ENCODE measurements at regions not wholly inside any gene's neighbourhood (a gene's known extent, or its start where the extent isn't known, plus 50 kb on each side); places are given as distances from the start of the nearest gene placed in this dataset.

DNA sequence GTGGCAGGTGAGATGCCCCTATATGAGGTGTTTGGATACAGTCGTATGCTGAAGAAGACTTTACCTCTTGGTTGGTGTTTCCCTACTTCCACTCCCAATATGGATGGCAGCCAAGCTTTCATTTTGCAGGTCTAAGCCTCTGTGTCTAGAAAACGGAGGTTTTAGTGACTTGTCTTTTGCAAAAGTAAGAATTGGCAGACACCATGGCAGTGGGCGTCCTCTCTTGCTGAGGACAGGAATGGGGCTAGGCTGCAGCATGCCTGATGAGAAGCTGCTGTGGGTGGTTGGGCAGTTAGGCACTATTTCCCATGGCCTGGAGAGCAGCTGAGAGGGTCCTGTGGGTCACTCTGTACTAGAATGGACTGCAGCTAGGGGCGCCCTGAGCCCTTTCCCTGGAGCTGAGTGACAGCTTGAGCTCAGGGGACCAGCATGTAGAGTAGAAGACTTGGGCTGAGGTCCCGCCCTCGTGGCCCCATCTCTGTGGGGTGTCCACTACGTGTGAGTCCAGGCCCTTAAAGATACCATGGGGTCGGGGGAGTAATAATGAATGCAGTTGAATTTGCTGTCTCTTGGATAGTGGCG, 127.4 kb downstream of the CDH26 start:
- Histone ChIP-seq H3K36me3 (no peaks in the 10 kb centered on the region), H3K9ac (no peak overlapping the region), H3F3A (ENCODE audit: low read depth) (no peaks in the 10 kb centered on the region), H3K4me3 (no peak overlapping the region), H3K4me2 (no peak overlapping the region), H3K4me1 (no peaks in the 10 kb centered on the region), H3K79me2 (ENCODE audit: low read depth) (no peaks in the 10 kb centered on the region), H3K27me3 (peaks cover 3% of the 10 kb centered on the region), H2AFZ (replicated peaks) (no peak overlapping the region), H3K27ac (no peak overlapping the region), H4K20me1 (ENCODE audit: low read depth) (no peaks in the 10 kb centered on the region), H3K9me3 (ENCODE audit: low read depth) (no peaks in the 10 kb centered on the region)
- TF ChIP-seq, protein P1, sequence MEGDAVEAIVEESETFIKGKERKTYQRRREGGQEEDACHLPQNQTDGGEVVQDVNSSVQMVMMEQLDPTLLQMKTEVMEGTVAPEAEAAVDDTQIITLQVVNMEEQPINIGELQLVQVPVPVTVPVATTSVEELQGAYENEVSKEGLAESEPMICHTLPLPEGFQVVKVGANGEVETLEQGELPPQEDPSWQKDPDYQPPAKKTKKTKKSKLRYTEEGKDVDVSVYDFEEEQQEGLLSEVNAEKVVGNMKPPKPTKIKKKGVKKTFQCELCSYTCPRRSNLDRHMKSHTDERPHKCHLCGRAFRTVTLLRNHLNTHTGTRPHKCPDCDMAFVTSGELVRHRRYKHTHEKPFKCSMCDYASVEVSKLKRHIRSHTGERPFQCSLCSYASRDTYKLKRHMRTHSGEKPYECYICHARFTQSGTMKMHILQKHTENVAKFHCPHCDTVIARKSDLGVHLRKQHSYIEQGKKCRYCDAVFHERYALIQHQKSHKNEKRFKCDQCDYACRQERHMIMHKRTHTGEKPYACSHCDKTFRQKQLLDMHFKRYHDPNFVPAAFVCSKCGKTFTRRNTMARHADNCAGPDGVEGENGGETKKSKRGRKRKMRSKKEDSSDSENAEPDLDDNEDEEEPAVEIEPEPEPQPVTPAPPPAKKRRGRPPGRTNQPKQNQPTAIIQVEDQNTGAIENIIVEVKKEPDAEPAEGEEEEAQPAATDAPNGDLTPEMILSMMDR (IDR thresholded peaks at IDR 0.05) = peak; percentile 30
- no peak for TF ChIP-seq EZH2 (IDR thresholded peaks at IDR 0.05)
- H3K9me3 Mint-ChIP-seq = no peaks in the 10 kb centered on the region
- no peak overlapping the region for H3K4me3 Mint-ChIP-seq
- peaks cover 7% of the 10 kb centered on the region for H3K4me1 Mint-ChIP-seq
- H3K36me3 Mint-ChIP-seq = no peaks in the 10 kb centered on the region
- H3K27me3 Mint-ChIP-seq (ENCODE audit: insufficient read depth, low read depth) = peaks cover 15% of the 10 kb centered on the region
- DNase-seq (ENCODE audit: low spot score) = peak; percentile 21
- no peak overlapping the region for H3K27ac Mint-ChIP-seq

DNA sequence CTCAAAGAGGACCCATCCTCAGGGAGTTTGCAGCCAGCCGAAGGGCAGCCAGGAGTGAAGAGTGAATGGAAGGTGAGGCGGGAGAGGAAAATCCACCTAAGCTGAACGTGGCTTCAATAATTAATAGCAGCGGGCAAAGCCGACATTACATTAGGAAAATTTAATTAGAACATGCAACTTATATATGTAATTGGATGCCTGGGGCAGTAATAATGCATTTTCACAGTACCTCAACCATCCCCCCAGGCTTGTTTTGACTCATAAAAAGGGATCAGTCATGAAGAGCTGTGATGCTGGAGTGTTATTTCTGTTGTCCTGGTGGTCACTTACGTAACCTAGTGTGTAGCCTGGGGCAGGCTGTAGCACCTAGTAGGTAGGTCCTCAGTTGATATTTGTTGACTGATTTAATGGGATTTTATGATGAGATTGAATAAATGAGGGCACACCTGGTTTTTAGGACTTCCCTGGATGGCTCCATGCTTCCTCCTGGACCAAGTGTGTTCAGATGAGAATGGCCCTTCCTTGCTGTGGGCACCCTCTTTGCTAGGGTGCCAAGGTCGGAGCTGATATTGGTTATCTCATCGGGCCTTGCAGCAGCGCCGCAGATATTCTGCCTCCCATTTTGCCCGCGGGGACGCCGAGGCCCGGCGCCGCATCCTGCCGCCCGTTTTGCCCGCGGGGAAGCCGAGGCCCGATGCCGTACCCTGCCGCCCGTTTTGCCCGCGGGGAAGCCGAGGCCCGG, 128.8 kb downstream of the CDH26 start:
- Histone ChIP-seq H3K36me3 (no peaks in the 10 kb centered on the region), H3K9me3 (ENCODE audit: low read depth) (no peaks in the 10 kb centered on the region), H4K20me1 (ENCODE audit: low read depth) (no peaks in the 10 kb centered on the region), H3K27me3 (peaks cover 3% of the 10 kb centered on the region), H3K27ac (no peak overlapping the region), H3K79me2 (ENCODE audit: low read depth) (no peaks in the 10 kb centered on the region), H3K4me3 (no peak overlapping the region), H3K4me2 (no peak overlapping the region), H2AFZ (replicated peaks) (no peak overlapping the region), H3F3A (ENCODE audit: low read depth) (no peaks in the 10 kb centered on the region), H3K4me1 (no peaks in the 10 kb centered on the region), H3K9ac (no peak overlapping the region)
- Mint-ChIP-seq H3K27me3 (ENCODE audit: insufficient read depth, low read depth) (peaks cover 15% of the 10 kb centered on the region), H3K9me3 (peaks cover 4% of the 10 kb centered on the region), H3K4me3 (no peak overlapping the region), H3K27ac (peak overlapping the region; percentile 29), H3K4me1 (peaks cover 7% of the 10 kb centered on the region), H3K36me3 (peaks cover 2% of the 10 kb centered on the region)
- TF ChIP-seq, protein P1 (IDR thresholded peaks at IDR 0.05) = no peak
- DNase-seq (ENCODE audit: low spot score) = no peak

DNA sequence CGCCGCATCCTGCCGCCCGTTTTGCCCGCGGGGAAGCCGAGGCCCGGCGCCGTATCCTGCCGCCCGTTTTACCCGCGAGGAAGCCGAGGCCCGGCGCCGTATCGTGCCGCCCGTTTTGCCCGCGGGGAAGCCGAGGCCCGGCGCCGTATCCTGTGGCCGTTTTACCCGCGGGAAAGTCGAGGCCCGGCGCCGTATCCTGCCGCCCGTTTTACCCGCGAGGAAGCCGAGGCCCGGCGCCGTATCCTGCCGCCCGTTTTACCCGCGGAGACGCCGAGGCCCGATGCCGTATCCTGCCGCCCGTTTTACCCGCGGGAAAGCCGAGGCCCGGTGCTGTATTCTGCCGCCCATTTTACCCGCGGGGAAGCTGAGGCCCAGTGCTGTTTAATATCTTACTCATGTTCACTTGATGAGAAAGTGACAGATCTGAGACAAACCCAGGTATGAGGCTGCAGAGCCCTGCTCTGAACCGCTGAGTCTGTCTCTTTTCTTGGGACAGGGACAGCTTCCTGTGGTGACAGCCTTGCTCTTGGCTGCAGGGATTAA, 129.4 kb downstream of the CDH26 start:
- Histone ChIP-seq H2AFZ (replicated peaks) (no peak overlapping the region), H3K27ac (no peak overlapping the region), H3K4me1 (no peaks in the 10 kb centered on the region), H3K4me3 (no peak overlapping the region), H3K79me2 (ENCODE audit: low read depth) (no peaks in the 10 kb centered on the region), H3K4me2 (no peak overlapping the region), H3K9me3 (ENCODE audit: low read depth) (peaks cover 1% of the 10 kb centered on the region), H3K27me3 (peaks cover 3% of the 10 kb centered on the region), H4K20me1 (ENCODE audit: low read depth) (no peaks in the 10 kb centered on the region), H3F3A (ENCODE audit: low read depth) (no peaks in the 10 kb centered on the region), H3K36me3 (no peaks in the 10 kb centered on the region), H3K9ac (no peak overlapping the region)
- no peak for DNase-seq (ENCODE audit: low spot score)
- Mint-ChIP-seq H3K36me3 (peaks cover 2% of the 10 kb centered on the region), H3K27ac (no peak overlapping the region), H3K27me3 (ENCODE audit: insufficient read depth, low read depth) (peaks cover 15% of the 10 kb centered on the region), H3K9me3 (peaks cover 9% of the 10 kb centered on the region), H3K4me3 (no peak overlapping the region), H3K4me1 (peaks cover 7% of the 10 kb centered on the region)
- TF ChIP-seq, protein P1 (IDR thresholded peaks at IDR 0.05) = no peak
- TF ChIP-seq EZH2phosphoT487 (IDR thresholded peaks at IDR 0.05) (no peak), EZH2 (IDR thresholded peaks at IDR 0.05) (no peak)
